GM19452 (cell line): ENCODE measurements at regions not wholly inside any gene's neighbourhood (a gene's known extent, or its start where the extent isn't known, plus 50 kb on each side); places are given as distances from the start of the nearest gene placed in this dataset.

Experiments used
- ATAC-seq: cut with Tn5 transposase; IDR thresholded peaks from one replicate; pipeline ENCODE4 v1.9.1; 2021; ENCODE audit not compliant: unreplicated experiment

DNA sequence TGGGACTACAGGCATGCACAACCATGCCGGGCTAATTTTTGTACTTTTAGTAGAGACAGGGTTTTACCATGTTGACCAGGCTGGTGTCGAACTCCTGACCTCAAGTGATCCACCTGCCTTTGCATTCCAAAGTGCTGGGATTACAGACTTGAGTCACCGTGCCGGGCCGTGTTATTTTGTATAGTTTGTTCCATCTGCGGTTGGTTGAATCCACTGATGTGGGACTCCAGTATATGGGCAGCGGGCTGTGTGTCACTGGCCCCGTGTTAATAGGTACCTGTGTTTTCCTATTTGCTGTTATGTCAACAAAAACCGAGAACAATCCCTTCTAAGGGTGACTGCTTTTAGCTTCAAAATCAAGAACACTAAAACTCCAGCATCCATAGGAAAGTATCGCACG is 297.6 kb upstream of the PITRM1 start:
- no peak for ATAC-seq

DNA sequence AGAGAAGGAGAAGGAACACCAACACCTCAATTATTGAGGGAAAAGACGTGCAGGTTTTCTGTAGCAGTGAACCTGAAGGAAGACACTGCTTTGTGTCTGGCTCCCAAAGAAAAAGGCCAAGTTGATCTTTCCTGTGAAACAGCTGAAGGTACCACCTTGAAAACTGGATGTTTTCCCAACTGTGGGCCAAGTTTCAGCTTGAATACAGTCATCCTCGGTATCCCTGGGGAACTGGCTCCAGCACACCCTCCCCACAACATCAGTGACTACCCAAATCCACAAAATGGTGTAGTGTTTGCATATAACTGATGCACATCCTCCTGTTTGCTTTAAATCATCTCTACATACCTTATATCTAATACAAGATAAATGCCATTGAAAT is 297.0 kb upstream of the PITRM1 start:
- no peak for ATAC-seq

DNA sequence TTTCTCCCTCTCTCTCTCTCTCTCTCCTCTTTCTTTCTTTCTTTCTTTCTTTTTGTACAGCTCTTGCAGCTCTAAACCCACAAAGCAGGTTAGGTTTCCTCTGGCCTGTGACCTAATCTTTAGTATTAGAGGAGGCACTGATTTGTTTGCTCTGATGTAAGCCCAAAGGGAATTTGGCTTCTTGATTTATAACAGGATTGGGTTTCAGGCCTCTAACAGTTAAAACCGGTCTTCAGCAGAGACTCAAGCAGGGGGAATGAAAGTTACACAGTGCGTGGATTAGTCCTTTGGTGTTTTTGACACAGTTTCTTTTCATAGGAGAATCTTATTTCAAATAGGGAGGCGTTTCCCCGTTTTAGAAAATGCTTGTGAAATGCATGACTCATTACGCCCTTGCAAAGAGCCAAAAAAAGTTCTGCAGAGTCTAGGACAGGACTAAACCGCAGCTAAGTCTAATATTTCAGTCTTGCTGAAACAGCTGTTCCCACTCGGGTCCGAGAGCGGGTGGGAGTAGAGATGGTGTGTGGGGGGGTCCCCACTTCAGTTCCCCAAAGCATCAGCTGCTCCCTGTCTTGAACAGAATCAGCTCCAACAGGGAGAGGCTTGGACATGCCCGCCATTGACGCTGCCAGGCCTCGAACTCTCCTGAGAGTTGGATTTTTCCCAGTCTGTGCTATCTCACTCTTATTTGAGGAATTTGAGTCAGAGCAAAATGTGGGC is 296.5 kb upstream of the PITRM1 start:
- no peak for ATAC-seq

DNA sequence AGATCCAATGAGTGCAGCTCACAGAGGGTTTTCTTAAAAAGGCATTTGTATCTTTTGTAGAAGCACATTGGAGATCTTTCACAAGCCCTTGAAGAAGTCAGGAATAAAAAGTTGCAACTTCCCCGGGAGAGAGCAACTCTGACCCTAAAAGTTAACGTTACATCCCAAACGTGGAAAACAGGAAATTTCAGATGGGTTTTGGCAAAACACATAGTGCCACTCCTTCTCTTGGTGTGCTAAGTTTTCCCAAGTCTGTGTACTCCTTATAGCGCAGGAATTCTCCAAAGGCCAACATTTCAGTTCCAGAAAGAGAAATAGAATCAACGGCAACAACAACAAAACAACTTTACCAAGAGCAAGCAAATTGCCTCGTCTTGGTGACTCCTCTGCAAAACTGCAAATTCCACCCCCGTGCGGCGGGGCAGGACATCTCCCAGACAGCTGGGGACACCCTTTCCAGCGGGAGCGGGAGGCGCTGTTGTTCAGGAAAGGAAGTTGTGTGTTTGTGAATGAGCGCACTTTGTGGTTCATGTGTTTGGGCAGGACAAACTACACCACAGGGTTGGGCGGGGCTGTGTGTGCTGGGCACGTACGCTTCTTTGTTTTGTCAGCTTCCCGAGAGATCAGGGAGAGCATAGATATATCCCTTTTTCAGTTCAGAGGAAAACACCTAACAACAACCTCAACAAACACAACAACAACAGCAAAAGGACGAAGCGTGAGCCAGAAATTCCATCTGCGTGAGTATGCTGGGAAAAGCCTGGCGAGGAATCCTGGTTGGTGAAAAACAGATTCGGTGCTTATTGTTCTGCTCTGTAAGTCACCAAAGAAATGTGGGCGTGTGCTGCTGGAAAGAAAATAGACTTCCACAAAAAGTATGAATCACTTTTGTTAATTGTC is 294.7 kb upstream of the PITRM1 start:
- ATAC-seq: no peak

DNA sequence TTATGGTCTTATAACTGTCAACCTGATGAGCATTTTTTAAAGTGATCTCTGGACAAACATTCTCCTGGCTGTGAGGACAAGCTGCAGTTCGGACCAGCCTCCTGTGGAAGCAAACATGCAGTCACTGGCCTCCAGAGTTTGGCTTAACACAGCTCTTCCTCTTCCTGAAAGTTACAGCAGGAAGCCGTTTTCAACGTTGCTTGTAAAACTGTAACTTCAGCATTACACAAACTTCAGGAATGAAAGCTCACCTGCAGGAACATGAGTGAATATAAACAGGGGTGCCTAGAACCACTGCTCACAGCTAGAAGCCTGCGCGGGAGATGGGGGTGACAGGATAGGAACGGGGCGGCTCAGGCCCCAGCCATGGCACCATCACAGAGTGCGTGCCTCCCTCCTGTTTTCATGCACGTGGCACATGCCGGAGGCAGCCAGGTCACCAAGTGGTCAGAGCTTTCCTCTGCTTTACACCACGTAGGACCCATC is 292.9 kb upstream of the PITRM1 start:
- ATAC-seq: no peak

DNA sequence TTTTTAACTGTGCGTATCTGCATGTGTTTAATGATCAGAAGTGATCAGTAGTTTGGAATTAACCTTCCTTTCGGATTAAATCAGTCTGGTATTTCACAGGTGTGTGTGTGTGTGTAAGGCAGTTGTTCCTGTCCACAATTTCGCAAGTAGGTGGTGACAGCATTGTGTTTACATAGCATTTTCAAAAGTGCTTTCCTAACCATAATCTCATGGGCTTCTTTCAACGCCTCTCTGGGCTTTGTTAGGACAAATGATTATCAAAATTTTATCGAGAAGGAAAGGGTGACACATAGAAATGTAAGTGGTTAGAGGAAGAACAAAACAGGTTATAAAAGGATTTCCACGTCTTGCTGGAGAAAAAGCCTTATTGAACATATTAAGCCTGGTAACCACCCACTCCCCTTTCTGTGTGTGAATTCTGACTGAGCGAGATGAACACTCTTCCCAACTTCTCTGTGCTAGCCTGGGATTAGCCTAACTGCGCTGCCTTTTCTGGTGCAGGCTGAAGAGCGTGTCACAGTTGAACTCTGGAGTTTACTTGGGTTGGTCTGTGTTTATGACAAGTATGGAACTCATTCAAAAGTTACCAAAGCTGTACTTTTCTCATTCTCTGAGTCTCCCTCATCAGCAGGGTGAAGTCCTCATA is 292.3 kb upstream of the PITRM1 start:
- no peak for ATAC-seq

DNA sequence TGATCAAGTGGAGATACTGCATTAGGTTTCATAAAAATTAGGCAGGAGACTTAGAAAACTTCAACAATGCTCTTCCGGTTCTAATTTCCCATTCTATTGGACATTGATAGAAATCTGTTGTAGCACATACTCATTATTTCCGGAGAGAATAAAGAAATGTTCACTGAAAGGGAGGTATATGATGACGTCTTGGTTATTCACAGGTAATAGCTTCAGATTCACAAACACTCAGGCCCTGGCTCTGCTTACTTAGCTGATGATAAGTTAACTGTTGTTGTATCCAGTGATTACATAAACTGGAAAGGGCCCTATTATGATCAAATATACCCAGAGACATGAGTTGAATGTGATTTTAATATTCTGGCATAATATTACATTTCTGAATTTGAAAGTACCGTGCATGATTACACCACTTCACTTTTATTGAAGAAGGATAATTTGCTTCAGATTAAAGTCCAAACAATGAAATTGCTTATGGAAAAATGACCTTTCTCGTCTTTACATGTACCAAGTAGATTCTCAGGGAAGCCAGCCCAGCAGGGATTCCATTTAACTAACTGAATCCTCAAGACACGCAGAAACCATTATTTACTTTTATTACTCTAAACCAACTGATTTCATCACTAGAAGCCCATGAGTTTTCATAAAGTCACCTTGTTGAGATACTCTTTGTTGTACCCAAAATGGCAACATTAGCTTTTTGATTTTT is 288.0 kb upstream of the PITRM1 start:
- ATAC-seq: no peak

DNA sequence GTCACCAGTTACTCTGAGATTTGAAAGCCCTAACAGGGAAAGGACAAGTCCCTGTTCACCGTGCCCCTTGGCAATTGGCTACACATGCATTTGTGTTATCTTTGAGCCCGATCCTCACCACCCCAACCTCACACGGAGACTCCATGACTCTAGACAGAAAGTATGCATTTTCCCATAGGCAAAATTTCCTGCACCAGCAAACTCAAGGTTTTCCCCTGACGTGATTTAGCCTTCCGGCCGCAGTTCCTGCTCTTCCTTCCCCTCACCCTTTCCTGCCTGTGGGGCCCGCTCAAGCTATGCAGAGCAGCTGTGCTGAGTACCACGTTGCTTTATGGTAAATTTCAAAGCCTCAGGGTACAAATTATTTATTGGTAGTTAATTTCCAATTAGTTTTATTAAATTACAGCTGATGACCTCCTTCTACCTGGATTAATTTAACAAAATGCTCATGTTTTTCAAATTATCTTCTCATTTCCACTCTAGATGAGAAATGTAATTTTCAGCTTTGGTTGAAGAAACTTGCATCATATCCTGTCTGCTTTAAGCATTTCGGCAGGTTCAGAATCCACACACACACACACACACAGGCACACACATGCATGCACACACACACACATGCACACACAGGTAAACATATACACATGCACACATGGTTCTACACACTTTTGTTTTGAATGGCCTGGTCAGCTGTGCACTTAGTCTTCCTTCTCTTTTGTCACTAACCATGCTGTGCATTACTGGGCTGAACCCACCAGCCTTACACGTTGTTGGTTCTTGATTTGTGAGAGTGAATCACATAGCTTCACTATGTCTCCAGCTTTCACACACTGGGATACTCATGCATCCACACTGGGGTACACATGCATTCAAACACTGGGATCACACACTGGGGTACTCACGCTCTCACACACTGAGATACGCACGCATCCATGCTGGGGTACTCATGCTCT is 283.1 kb upstream of the PITRM1 start:
- ATAC-seq: no peak

DNA sequence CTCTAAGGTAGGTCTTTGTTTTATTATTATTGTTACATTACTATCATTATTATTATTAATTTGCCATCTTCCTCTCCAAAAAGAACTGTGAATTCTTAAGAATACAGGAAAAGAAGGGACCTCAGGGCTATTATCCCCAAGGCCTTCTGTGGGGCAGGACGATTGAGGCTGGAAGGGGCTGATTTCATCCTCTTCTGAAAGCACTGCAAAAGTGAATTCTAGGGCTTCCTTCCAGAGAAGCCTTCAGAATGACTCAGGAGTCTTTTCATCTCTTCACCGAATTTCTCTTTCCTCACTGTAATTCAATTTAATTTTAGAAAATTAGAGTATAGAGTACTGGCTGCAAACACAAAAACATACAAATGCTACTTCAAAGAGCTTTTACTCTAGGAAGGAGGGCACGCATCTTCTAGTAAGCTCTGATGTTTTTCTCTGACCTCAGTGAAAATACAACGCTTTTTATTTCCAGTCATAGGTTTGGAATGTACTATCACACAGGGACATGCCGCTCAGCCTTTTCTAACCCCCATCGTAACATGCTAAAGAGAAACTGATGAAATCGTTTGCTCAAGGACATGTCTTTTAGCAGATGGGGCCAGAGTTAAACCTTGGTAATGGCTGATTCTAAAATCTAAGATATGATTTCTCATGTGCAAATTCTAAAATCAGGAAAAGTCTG is 280.2 kb upstream of the PITRM1 start:
- no peak for ATAC-seq

DNA sequence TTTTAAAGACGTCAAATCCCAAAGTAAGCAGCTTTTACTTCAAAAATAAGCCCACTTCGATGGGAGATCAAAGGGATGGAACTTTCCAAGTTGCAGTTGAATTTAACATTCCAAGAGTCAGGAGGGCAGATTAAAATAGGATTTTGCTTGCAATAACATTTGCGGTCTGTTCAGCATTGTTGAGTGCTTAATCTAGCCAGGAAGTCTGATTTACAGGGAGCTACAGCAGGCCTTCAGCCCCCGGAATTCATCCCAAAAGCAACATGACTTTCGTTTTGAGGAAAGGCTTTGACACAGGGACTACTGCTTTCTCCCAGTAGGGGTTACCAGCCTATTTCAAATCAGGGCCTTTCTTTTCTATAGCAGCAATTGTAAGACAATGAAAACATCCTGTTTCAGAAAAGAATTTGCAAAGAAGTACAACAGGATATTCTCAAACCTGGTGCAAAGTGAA is 279.6 kb upstream of the PITRM1 start:
- no peak for ATAC-seq

DNA sequence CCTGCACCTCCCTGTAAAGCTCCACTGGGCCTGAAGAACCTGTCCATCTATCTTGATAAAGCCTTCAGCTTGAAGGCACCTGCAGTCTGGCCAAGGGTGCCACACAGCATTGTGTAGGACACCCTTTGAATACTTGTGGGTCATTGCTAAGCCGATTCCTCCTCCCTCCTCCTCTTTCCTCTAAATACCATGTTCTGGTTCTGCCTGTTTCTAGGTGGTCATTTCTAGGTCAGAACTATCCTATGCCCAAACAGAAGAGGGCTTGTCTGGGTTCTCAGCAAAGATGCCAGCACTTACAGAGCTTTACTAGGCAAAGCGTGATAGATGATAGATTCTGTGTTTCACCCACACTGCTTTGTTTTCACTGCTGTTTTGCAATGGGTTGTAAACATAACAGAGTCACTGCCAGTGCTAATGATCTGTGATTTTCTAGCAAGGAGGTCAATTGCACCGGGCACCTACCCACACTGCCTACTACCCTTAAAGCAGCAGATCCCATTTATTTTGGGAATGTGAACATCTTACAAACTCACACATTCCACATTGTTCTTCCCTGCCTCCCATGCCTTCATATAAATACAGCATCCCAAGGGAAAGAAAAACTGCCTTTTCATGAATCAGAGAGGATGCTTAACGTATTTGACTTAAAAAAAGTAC is 279.1 kb upstream of the PITRM1 start:
- ATAC-seq: no peak

DNA sequence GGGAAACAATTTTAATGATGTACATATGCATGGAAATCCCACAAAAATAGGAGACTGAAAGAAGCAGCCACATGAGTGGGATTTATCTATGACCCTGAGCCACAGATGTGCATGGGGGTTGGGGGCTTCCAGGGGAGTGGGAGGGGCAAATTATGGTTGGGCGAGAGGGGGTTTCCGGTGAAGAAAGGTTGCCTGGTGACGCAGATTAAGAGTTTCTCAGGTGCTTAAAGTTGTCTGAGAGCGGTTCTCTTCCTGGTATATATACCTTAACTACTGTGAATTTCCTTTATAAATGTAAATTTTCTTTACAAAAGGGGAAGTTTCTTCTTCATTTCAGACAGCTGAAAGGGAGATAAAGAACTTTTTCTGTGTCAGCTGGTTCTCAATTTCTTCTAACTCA is 273.6 kb upstream of the PITRM1 start:
- ATAC-seq: no peak

DNA sequence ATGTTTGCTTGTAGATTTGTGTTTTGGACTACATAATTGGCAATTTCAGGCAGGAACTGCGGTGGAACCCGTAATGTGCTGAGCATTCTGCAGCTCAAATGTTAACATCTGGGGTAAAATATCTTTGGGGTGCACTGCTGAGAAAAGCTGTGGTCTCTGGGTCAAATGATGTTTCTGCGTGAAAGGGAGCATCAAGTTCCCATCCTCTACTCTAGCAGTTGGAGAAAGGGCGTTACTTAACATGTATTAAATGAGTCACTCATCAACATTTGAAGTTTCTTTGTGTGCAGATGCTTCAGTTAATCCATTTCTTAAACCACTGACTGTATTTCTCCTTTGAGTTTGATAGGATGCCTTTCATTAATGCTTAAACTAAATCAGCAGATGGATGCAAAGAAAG is 273.1 kb upstream of the PITRM1 start:
- no peak for ATAC-seq

DNA sequence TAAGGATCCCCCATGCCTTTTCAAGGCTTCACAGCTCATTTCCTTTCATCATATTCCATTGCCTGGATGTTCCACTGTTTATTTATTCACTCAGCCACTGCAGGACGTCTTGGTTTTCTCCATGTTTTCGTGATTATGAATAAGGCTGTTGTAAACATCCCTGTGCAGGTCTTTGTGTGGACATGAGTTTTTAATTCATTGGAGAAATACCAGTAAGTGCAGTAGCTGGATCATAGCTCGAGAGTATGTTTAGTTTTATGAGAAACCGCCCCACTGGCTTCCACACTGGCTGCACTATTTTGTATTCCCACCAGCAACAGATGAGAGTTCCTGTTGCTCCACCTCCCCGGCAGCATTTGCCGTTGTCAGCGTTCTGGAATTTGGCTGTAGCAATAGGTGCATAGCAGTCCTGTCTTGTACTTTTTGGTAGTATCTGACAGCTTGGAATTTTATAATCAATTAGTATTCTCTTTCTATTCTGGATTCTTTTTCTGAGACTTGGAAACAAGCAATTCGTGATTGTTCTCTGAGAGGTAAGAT is 269.9 kb upstream of the PITRM1 start:
- ATAC-seq: no peak

DNA sequence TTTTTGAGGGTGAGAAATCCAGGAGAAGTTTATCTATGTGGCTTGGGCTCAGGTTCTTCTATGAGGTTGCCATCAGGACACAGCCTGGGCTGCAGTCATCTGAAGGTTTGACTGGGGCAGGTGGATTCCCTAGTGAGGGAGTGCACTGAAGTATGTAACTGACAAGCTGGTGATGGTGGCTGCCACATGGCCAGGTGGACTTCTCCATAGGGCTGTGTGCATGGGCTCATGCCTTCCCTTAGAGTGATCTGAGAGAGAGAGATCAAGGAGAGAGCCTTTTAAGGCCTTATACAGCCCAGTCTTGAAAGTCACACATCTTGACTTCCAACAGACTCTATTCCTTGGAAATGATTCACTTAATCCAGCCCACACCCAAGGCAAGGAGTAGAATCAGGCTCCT is 266.6 kb upstream of the PITRM1 start:
- no peak for ATAC-seq

DNA sequence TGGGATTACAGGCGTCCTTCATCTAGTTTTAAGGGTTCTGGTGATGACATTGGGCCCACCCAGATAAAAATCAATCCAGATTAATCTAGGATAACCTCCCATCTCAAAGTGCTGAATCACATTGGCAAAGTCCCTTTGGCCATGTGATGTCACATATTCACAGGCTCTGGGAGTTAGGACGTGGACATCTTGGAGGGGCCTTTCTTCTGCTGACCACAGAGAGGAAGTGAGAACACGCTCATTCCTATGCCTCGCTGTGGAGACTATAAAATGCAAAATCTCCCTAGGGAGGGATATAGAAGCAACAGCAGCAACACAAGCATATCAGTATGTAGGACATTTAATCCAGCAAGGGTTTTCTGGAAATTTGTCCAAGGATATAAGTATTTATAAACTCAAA is 266.0 kb upstream of the PITRM1 start:
- ATAC-seq: no peak

DNA sequence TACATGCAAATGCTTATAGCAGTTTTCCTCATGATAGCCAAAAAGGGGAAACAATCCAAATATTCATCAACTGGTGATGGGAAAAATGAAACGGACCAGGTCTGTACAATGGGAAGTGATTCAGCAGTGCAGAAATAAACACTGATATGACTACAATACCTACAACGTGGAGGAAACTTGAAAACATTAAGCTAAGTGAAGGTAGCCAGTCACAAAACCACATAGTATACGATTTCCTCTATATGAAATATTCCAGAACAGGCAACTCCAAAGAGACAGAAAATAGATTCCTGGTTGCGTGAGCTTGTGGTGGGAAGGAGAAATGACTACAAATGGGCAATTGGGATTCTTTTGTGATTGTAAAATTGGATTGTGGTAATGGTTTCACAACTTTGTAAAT is 263.1 kb upstream of the PITRM1 start:
- no peak for ATAC-seq

DNA sequence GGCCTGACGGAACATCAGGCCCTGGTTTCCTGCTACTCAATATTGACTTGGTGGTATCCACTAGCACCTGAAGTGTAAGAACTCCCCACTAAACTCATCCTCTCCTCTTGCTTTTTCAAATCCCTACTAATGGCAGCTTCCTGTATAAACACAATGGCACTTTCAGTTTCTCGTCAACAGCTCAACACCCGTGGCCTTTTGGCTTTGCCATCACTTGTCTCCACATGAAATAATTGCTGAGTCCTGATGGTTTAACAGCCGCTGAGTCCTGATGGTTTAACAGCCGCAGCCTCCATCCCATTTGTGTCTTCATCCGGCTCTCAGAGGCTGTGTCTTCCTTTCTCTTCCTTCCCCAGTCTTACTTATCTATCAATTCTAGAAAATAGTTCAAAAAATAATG is 261.4 kb upstream of the PITRM1 start:
- ATAC-seq: no peak

DNA sequence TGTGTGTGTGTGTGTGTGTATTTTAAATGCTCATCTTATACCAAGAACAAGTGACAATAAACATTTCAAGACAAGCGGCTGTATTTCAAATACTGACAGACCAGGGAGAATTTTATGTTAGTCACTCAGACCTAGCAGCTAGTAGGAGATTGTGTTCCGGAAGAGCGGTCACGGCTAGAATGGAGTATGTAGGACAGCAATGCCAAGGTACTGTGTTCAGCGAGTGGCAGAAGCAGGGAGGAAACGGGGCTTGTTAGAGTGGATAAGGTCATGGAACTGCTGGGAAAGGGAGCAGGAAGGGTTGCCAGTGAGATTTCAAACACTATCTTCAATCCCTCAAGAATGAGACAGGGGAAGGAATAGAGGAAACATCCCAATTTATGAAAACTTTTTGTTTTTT is 260.5 kb upstream of the PITRM1 start:
- ATAC-seq: no peak
